Mesendoderm (in vitro differentiated cells): ENCODE measurements at regions not wholly inside any gene's neighbourhood (a gene's known extent, or its start where the extent isn't known, plus 50 kb on each side); places are given as distances from the start of the nearest gene placed in this dataset.
"Not testable (repeated sequence)": the region's sequence is repeated elsewhere in the genome, so short reads cannot be mapped to it uniquely, and the experiment has no call there.

Source experiments
- DNase-seq: peaks from one replicate; pipeline ENCODE4 v3.0.0; 2013
- H2AK5ac ChIP-seq: 2 replicates; pipeline ENCODE4 v1.6.1; 2013; ENCODE audit warnings: low read length, inconsistent platforms
- H2BK120ac ChIP-seq: 2 replicates; pipeline ENCODE4 v1.6.1; 2013; ENCODE audit warnings: low read depth, mild to moderate bottlenecking, low read length, moderate library complexity, mixed read lengths
- H2BK15ac ChIP-seq: replicated peaks from 2 replicates; pipeline ENCODE4 v1.6.1; 2013; ENCODE audit warnings: low read depth, mild to moderate bottlenecking, moderate library complexity
- H2BK5ac ChIP-seq: 2 replicates; pipeline ENCODE4 v1.6.1; 2013; ENCODE audit warnings: low read length, inconsistent platforms
- H3K18ac ChIP-seq: 2 replicates; pipeline ENCODE4 v1.6.1; 2013; ENCODE audit warnings: mild to moderate bottlenecking, low read length, mixed read lengths
- H3K23ac ChIP-seq: one replicate; pipeline ENCODE4 v1.6.1; 2013; ENCODE audit warnings: low read length
- H3K27ac ChIP-seq: 2 replicates; pipeline ENCODE4 v1.5.1; 2013; ENCODE audit warnings: low read depth, mild to moderate bottlenecking, inconsistent platforms, low read length, moderate library complexity
- H3K27me3 ChIP-seq: 2 replicates; pipeline ENCODE4 v1.6.1; 2013; ENCODE audit warnings: low read length, control low read depth, mild to moderate bottlenecking, inconsistent platforms; ENCODE audit not compliant: insufficient read depth, poor library complexity
- H3K36me3 ChIP-seq: 2 replicates; pipeline ENCODE4 v1.6.1; 2013; ENCODE audit warnings: low read length, inconsistent platforms; ENCODE audit not compliant: control insufficient read depth, insufficient read depth
- H3K4ac ChIP-seq: one replicate; pipeline ENCODE4 v1.6.1; 2013; ENCODE audit warnings: low read depth, mild to moderate bottlenecking, low read length, moderate library complexity
- H3K4me1 ChIP-seq: 2 replicates; pipeline ENCODE4 v1.6.1; 2013; ENCODE audit warnings: low read depth, low read length, inconsistent platforms; ENCODE audit not compliant: control insufficient read depth
- H3K4me2 ChIP-seq: 2 replicates; pipeline ENCODE4 v1.6.1; 2013; ENCODE audit warnings: low read length
- H3K4me3 ChIP-seq: 2 replicates; pipeline ENCODE4 v1.5.1; 2013; ENCODE audit warnings: mild to moderate bottlenecking, low read length
- H3K56ac ChIP-seq: one replicate; pipeline ENCODE4 v1.6.1; 2013; ENCODE audit warnings: low read length
- H3K79me1 ChIP-seq: 2 replicates; pipeline ENCODE4 v1.6.1; 2013; ENCODE audit warnings: low read length, inconsistent platforms
- H3K79me2 ChIP-seq: 2 replicates; pipeline ENCODE4 v1.6.1; 2013; ENCODE audit warnings: mild to moderate bottlenecking, low read length; ENCODE audit not compliant: control insufficient read depth, insufficient read depth
- H3K9ac ChIP-seq: 2 replicates; pipeline ENCODE4 v1.6.1; 2013; ENCODE audit warnings: low read length, inconsistent platforms
- H4K5ac ChIP-seq: one replicate; pipeline ENCODE4 v1.6.1; 2013; ENCODE audit warnings: low read length
- H4K8ac ChIP-seq: one replicate; pipeline ENCODE4 v1.6.1; 2013; ENCODE audit warnings: low read depth, mild to moderate bottlenecking, control low read depth, low read length, moderate library complexity
- WGBS: extraction: QIAGEN DNeasy Blood & Tissue Kit; methylation state at CpG from one replicate; pipeline ENCODE4 v1.1.7; 2013; ENCODE audit warnings: low lambda C conversion rate, missing lambda C conversion rate; ENCODE audit not compliant: insufficient coverage; ENCODE audit errors: extremely low coverage; 5-methylcytosine and 5-hydroxymethylcytosine counted together

- no peak overlapping the region for H3K4me2 ChIP-seq
These were observed 189.0 kb upstream of the CCDC54 start for GRCh38 chr3:107188262-107188661.

GRCh38 chr3:107189158-107189791, 188.0 kb upstream of the CCDC54 start:
- H4K5ac ChIP-seq = no peak overlapping the region
- no peaks in the 10 kb centered on the region for H3K4me1 ChIP-seq
- H3K56ac ChIP-seq = no peak overlapping the region
- no peak overlapping the region for H3K4me3 ChIP-seq
- H3K79me1 ChIP-seq = no peaks in the 10 kb centered on the region
- H3K18ac ChIP-seq = no peak overlapping the region
- no peak overlapping the region for H3K23ac ChIP-seq
- H3K4me2 ChIP-seq = no peak overlapping the region
- DNase-seq = no peak
- H3K27ac ChIP-seq = no peak overlapping the region
- no peak overlapping the region for H3K9ac ChIP-seq
- H2BK120ac ChIP-seq = no peak overlapping the region
- no peak overlapping the region for H2BK15ac ChIP-seq
- no peaks in the 10 kb centered on the region for H3K36me3 ChIP-seq
- no peak overlapping the region for H2AK5ac ChIP-seq
- H3K79me2 ChIP-seq = no peaks in the 10 kb centered on the region
- H3K27me3 ChIP-seq = no peaks in the 10 kb centered on the region
- WGBS = no CpG with 5 or more reads among the region's 2 CpGs
- no peak overlapping the region for H3K4ac ChIP-seq
- no peak overlapping the region for H2BK5ac ChIP-seq
- no peak overlapping the region for H4K8ac ChIP-seq

More at GRCh38 chr3:107188262-107188661, 189.0 kb upstream of the CCDC54 start:
- H3K27me3 ChIP-seq = no peaks in the 10 kb centered on the region
- no peak overlapping the region for H2BK5ac ChIP-seq
- H3K23ac ChIP-seq = no peak overlapping the region
- H2BK15ac ChIP-seq = no peak overlapping the region
- no peaks in the 10 kb centered on the region for H3K36me3 ChIP-seq
- no peak overlapping the region for H3K9ac ChIP-seq
- H3K4me1 ChIP-seq = no peaks in the 10 kb centered on the region
- H3K4me3 ChIP-seq = no peak overlapping the region
- no CpG with 5 or more reads among the region's 2 CpGs for WGBS
- no peak overlapping the region for H4K5ac ChIP-seq
- H3K18ac ChIP-seq = no peak overlapping the region
- H3K79me1 ChIP-seq = no peaks in the 10 kb centered on the region
- no peak overlapping the region for H3K56ac ChIP-seq
- H2AK5ac ChIP-seq = no peak overlapping the region
- no peak overlapping the region for H3K27ac ChIP-seq
- H4K8ac ChIP-seq = no peak overlapping the region
- no peak for DNase-seq
- H3K4ac ChIP-seq = no peak overlapping the region
- H3K79me2 ChIP-seq = no peaks in the 10 kb centered on the region
- H2BK120ac ChIP-seq = no peak overlapping the region

DNA sequence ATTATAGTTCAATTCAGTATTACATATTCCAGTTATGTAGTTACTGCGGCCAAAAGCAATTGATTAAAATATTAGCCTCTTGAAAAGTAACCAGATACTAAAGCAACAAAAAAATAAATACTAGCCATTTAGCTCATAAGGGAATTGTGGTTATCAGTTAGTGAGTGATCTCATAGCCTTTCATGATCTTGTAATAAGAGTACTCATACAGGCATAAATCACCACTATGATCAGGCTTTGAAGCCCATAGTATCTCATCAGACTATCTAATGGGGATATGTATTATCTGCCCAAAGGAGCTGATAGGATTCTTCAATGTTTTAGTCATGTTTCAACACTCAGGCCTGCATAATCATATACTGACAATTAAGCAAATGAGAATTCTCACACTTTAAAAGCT, 184.1 kb upstream of the CCDC54 start:
- Histone ChIP-seq H2AK5ac (no peak overlapping the region), H2BK15ac (no peak overlapping the region), H3K56ac (no peak overlapping the region), H3K4me1 (no peaks in the 10 kb centered on the region), H3K36me3 (no peaks in the 10 kb centered on the region), H2BK120ac (no peak overlapping the region), H3K27ac (no peak overlapping the region), H3K4ac (no peak overlapping the region), H3K79me2 (no peaks in the 10 kb centered on the region), H4K5ac (no peak overlapping the region), H3K18ac (no peak overlapping the region), H3K79me1 (no peaks in the 10 kb centered on the region), H3K27me3 (no peaks in the 10 kb centered on the region), H4K8ac (no peak overlapping the region), H3K4me3 (no peak overlapping the region), H3K9ac (no peak overlapping the region), H3K23ac (no peak overlapping the region), H3K4me2 (no peak overlapping the region), H2BK5ac (no peak overlapping the region)
- WGBS = no CpG with 5 or more reads among the region's 1 CpG
- no peak for DNase-seq

DNA sequence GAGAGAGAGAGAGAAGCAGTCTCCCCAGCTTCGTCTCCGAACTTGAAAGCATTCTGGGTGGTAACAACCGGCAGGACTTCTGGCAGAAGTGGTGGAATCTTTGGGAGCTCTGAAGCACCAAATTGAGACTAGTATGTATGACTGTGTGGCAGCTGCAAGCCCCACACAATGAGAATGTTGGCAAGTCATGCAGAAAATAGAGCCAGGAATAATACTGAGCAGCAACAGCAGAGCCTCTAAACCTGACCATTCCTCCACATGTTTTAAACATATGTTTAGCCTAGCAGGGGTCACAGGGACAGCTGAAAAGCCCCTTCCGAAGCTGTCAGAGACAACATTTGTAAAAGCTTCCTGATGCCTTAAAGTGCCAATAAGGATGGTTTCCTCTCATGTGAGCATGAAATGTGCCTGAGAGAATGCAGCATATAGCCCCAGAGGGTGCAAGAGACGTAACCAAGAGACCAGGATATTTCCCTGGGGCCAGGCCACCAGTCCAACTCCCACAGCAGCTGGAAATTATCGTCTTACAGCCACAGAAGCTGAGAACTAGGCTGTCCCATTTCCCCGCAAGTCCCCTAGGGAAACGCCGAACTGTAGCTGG, 178.6 kb upstream of the CCDC54 start:
- Histone ChIP-seq H4K8ac (no peak overlapping the region), H3K36me3 (no peaks in the 10 kb centered on the region), H3K56ac (no peak overlapping the region), H3K27ac (no peak overlapping the region), H3K27me3 (no peaks in the 10 kb centered on the region), H3K4me2 (no peak overlapping the region), H2BK5ac (no peak overlapping the region), H3K79me1 (no peaks in the 10 kb centered on the region), H3K4ac (no peak overlapping the region), H3K4me3 (no peak overlapping the region), H2BK15ac (no peak overlapping the region), H2AK5ac (no peak overlapping the region), H3K79me2 (no peaks in the 10 kb centered on the region), H3K9ac (no peak overlapping the region), H2BK120ac (no peak overlapping the region), H3K18ac (no peak overlapping the region), H4K5ac (no peak overlapping the region), H3K4me1 (no peaks in the 10 kb centered on the region), H3K23ac (no peak overlapping the region)
- no peak for DNase-seq
- no CpG with 5 or more reads among the region's 9 CpGs for WGBS

GRCh38 chr3:107201146-107201545, 176.1 kb upstream of the CCDC54 start:
- Histone ChIP-seq H2BK120ac (no peak overlapping the region), H3K23ac (no peak overlapping the region), H4K5ac (no peak overlapping the region), H3K79me1 (no peaks in the 10 kb centered on the region), H2BK15ac (no peak overlapping the region), H3K27ac (no peak overlapping the region), H2AK5ac (no peak overlapping the region), H3K9ac (no peak overlapping the region), H4K8ac (no peak overlapping the region), H3K4me1 (no peaks in the 10 kb centered on the region), H3K4ac (no peak overlapping the region), H3K79me2 (no peaks in the 10 kb centered on the region), H2BK5ac (no peak overlapping the region), H3K4me2 (no peak overlapping the region), H3K56ac (no peak overlapping the region), H3K4me3 (no peak overlapping the region), H3K18ac (no peak overlapping the region), H3K27me3 (no peaks in the 10 kb centered on the region), H3K36me3 (no peaks in the 10 kb centered on the region)
- DNase-seq = no peak
- no CpG with 5 or more reads among the region's 1 CpG for WGBS

- not testable (repeated sequence) for H2BK5ac ChIP-seq, H3K4me3 ChIP-seq, H3K56ac ChIP-seq, H3K27me3 ChIP-seq, H3K23ac ChIP-seq, H3K4me1 ChIP-seq, H3K4ac ChIP-seq, H3K79me1 ChIP-seq, H2BK15ac ChIP-seq, H3K79me2 ChIP-seq, H3K4me2 ChIP-seq, H3K36me3 ChIP-seq, H3K9ac ChIP-seq, H3K18ac ChIP-seq, H2BK120ac ChIP-seq, H2AK5ac ChIP-seq, DNase-seq, H3K27ac ChIP-seq, H4K8ac ChIP-seq, H4K5ac ChIP-seq
These were observed 174.4 kb upstream of the CCDC54 start for GRCh38 chr3:107202885-107203284.
